ENCODE measurements at regions not wholly inside any gene's neighbourhood (a gene's known extent, or its start where the extent isn't known, plus 50 kb on each side); places are given as distances from the start of the nearest gene placed in this dataset.
A peak's percentile ranks its signal among the peaks of the same experiment; 100 is the strongest.

- no peak for DNase-seq
Measured at GRCh38 chr6:23390221-23390620, 735.8 kb upstream of the NRSN1 start.

GRCh38 chr6:23394681-23395080 lies 731.3 kb upstream of the NRSN1 start:
- DNase-seq, result no peak

- no peak for DNase-seq
Measured at GRCh38 chr6:23395381-23395780, 730.6 kb upstream of the NRSN1 start.

GRCh38 chr6:23396949-23397348 lies 729.1 kb upstream of the NRSN1 start:
- DNase-seq, result no peak

- DNase-seq, result no peak
Measured at GRCh38 chr6:23403460-23403859, 722.6 kb upstream of the NRSN1 start.

DNA sequence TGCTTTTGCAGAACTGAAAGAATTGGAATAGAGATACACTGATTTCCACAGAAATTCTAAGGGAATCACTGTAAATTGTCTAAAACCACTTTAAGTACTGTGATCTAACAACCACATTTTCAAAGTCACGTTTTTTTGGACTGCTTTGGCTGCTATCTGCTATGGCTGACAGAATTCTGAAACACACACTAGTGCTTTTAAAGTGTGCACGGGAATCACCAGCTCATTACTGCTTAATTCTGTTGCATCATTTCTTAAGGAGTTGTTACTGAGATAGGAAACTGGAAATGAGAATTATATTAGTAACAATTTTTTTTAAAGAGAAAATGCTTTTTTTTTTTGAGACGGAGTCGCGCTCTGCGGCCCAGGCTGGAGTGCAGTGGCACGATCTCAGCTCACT lies 716.5 kb upstream of the NRSN1 start:
- no peak for DNase-seq

GRCh38 chr6:23410439-23410838 lies 715.6 kb upstream of the NRSN1 start:
- DNase-seq, result no peak

GRCh38 chr6:23412770-23413169 lies 713.2 kb upstream of the NRSN1 start:
- no peak for DNase-seq

GRCh38 chr6:23413327-23414050 lies 712.5 kb upstream of the NRSN1 start:
- DNase-seq, result peak; percentile 4

GRCh38 chr6:23414051-23414445 lies 712.0 kb upstream of the NRSN1 start:
- DNase-seq, result peak; percentile 60

GRCh38 chr6:23414922-23415321 lies 711.1 kb upstream of the NRSN1 start:
- DNase-seq, result no peak

GRCh38 chr6:23415819-23416427 lies 710.1 kb upstream of the NRSN1 start:
- no peak for DNase-seq

DNA sequence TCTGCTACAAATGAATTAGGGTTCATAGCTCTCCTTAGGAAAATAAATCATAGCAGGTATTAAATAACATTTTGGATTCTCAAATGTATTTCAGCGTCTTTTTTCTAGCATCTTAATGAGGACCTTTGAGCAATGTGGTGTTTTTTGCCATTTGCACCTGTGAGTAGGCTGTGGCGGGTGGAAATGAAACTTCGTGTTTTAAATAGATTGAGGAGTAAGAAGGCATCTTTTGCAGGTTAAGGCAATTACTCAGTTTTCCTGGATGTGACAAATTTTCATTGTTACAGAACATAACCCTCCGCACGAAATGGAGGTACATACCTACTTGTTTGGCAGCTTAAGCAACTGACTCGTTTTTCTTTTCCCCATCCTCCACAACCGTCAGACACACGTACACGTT lies 708.9 kb upstream of the NRSN1 start:
- DNase-seq, result no peak

DNA sequence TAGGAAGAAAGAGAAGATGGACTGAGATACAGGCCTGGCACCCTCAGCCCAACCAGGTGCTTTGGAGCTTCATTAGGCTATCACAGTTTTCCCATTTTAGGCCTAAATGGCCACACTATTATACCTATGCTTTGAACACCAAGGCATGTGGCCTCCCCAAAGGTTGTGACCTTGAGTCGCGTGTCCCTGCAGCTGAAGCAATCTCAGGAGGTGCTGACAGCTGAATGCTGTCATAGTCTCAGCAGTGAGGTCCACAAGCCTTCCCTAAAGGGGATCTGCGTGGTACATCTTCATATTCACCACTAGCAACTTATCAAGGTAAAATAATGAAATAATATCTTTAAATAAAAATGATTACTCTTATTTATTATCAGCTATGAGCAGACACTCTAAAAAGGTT lies 707.9 kb upstream of the NRSN1 start:
- no peak for DNase-seq

DNA sequence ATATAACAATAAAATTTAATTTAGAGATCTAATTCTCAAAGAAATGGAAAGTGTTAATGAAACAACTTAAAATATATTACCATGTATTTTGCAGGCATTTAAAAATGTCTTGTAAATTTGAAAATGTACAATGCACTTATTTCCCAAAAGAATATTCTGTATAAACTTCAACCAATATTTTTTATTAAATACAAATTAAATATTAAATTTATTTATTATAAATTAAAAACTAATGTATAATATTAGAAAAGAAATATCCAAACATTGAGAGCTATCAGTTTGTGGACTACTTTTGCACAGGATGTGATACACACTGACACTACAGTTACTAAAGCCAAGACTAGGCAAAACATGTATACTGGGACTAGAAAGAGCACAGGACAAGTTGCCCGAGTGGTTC lies 707.0 kb upstream of the NRSN1 start:
- no peak for DNase-seq

DNA sequence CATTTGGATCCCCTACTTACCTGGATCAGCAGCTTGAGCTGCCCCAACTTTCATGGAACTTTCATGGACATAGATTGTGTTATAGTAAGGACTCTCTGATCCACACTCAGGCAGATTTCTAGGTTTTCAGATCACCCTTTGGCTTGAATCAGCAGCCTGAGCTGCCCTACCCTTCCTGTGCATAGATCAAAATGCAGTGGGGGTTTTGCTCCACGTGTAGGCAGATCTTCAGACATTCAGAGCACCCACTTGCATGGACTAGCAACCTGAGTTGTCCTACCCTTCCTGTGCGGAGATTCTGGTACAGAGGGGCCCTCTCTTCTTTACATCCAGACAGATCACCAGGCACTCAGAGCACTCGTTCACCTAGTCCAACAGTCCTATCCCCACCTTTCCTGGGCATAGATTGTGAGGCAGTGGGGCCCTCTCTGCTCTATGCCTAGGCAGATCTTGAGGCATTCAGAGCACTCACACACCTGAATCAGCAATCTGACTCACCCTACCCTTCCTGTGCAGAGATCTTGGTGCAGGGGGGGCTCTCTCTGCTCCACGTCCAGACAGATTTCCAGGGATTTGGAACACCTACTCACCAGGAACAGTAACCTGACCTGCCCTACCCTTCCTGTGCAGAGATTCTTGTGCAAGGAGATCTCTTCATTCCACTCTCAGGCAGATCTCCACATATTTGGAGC lies 705.2 kb upstream of the NRSN1 start:
- DNase-seq, result no peak

- no peak for DNase-seq
Measured at GRCh38 chr6:23424584-23424983, 701.4 kb upstream of the NRSN1 start.

GRCh38 chr6:23435126-23435525 lies 690.9 kb upstream of the NRSN1 start:
- no peak for DNase-seq

DNA sequence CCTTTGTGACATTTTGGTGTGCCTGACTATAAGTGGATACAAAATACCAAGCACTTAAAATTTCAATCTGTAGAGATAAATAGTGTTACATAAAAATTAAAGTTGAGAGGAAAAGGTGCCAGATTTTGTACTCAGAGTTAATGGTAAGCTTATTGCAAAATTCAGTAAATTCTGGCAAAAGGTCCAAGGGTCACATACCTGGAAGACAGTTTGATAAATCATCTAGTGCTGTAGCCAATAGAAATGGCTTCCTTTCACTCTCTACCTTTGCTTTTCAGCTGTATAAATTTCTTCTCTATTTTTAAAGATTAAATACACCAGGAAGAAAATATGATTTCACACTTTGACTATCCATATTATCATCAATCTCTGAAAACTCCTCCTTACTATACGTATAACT lies 690.2 kb upstream of the NRSN1 start:
- DNase-seq, result no peak

GRCh38 chr6:23441808-23442461 lies 684.1 kb upstream of the NRSN1 start:
- DNase-seq, result no peak

DNA sequence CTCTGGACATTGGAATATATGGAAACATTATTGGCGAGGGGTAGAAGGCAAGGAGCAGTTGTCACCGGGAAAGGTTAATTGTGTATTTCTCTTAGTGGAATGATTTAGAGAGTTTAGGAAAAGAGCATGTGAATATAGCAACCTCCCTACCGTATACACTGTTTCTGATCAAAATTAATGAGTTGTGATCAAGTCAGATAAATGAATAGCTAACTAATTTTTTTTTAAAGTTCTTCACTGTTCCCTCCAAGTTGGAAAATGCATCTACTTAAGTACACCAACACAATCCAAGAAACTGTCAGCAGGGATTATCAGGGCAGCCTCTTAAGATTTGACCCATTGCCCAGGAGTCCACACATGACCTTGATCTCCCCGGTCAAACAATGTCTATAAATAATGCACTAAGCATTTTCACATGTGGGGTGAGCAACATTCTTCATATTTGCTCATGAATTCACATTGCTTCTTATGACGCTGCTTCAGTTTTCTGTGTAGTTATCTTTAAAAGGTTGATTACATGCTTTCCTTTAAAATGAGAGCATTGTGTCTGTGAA lies 680.8 kb upstream of the NRSN1 start:
- no peak for DNase-seq

GRCh38 chr6:23446469-23446967 lies 679.5 kb upstream of the NRSN1 start:
- DNase-seq, result peak; percentile 33

- DNase-seq, result no peak
Measured at GRCh38 chr6:23447731-23448130, 678.3 kb upstream of the NRSN1 start.

Data from EL (cell line).